ENCODE measurements at regions not wholly inside any gene's neighbourhood (a gene's known extent, or its start where the extent isn't known, plus 50 kb on each side); places are given as distances from the start of the nearest gene placed in this dataset.

GRCh38 chr18:45316127-45316526 is 299.1 kb upstream of the SLC14A2 start:
- TF ChIP-seq RAD21 (IDR thresholded peaks at IDR 0.05; ENCODE audit: low read depth) (0 out of 2 replicates have a peak, but pooled peaks have one; percentile 6), REST (IDR thresholded peaks at IDR 0.05; ENCODE audit: low read depth) (no peak), EP300 (IDR thresholded peaks at IDR 0.05; ENCODE audit: borderline replicate concordance) (no peak), MAX (IDR thresholded peaks at IDR 0.05) (no peak), TAF1 (IDR thresholded peaks at IDR 0.05; ENCODE audit: low read depth) (no peak), EGR1 (IDR thresholded peaks at IDR 0.05) (no peak)
